ENCODE measurements at regions not wholly inside any gene's neighbourhood (a gene's known extent, or its start where the extent isn't known, plus 50 kb on each side); places are given as distances from the start of the nearest gene placed in this dataset.

DNA sequence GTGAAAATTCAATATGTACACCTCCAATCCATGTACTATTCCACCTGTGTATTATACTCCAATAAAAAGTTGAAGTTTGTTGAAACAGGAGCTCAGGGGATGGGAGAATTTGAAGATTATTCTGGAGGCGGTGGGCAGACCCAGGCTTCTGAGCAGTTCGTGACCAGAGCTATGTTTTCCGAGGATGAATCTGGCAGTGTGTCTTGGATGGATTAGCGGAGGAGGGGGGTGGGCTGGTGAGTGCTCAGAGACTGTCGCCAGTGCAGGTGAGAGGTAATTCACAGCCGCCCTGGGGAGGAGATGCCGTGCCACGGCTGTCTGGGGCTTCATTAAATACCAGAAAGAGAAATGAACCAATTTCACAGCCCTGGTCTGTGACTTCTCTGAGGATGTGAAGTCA is 283.0 kb upstream of the RTL1 start:
- TF ChIP-seq, protein P1, sequence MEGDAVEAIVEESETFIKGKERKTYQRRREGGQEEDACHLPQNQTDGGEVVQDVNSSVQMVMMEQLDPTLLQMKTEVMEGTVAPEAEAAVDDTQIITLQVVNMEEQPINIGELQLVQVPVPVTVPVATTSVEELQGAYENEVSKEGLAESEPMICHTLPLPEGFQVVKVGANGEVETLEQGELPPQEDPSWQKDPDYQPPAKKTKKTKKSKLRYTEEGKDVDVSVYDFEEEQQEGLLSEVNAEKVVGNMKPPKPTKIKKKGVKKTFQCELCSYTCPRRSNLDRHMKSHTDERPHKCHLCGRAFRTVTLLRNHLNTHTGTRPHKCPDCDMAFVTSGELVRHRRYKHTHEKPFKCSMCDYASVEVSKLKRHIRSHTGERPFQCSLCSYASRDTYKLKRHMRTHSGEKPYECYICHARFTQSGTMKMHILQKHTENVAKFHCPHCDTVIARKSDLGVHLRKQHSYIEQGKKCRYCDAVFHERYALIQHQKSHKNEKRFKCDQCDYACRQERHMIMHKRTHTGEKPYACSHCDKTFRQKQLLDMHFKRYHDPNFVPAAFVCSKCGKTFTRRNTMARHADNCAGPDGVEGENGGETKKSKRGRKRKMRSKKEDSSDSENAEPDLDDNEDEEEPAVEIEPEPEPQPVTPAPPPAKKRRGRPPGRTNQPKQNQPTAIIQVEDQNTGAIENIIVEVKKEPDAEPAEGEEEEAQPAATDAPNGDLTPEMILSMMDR (conservative IDR thresholded peaks at IDR 0.05; ENCODE audit: low read depth, low read length) = no peak
- TF ChIP-seq EZH2 (IDR thresholded peaks at IDR 0.05; ENCODE audit: borderline replicate concordance, low read depth, low read length, poor library complexity, severe bottlenecking) = no peak

All from A673 (cell line).